GM10266 (cell line): ENCODE measurements at regions not wholly inside any gene's neighbourhood (a gene's known extent, or its start where the extent isn't known, plus 50 kb on each side); places are given as distances from the start of the nearest gene placed in this dataset.

Experiments used
- DNase-seq: peaks from one replicate; pipeline ENCODE4 v3.0.0; 2012; ENCODE audit errors: extremely low spot score
- TF ChIP-seq, protein P1 (sequence below): IDR thresholded peaks from 2 replicates; pipeline ENCODE4 v1.5.1; 2012; ENCODE audit warnings: mild to moderate bottlenecking, low read depth; ENCODE audit not compliant: control insufficient read depth, insufficient read depth; ENCODE audit errors: missing control alignments

DNA sequence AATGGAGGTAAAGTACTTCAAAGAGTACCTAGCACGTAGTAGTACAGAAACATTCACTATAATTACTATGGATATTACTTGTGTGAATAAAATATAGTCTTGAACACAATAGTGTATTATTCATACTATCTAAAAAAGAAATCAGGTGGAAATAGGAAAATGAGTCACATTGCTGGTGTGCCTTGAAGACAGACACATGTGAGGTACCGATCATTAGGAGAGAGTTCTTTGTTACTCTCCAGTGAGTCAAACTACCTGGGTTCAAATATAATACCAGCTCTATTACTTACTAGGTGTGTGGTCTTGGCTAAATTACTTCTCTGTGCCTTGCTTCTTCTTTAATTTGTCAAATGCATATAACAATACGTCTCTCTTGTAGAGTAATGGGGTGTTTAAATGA lies 50.8 kb upstream of the BEND6 start:
- DNase-seq: no peak

DNA sequence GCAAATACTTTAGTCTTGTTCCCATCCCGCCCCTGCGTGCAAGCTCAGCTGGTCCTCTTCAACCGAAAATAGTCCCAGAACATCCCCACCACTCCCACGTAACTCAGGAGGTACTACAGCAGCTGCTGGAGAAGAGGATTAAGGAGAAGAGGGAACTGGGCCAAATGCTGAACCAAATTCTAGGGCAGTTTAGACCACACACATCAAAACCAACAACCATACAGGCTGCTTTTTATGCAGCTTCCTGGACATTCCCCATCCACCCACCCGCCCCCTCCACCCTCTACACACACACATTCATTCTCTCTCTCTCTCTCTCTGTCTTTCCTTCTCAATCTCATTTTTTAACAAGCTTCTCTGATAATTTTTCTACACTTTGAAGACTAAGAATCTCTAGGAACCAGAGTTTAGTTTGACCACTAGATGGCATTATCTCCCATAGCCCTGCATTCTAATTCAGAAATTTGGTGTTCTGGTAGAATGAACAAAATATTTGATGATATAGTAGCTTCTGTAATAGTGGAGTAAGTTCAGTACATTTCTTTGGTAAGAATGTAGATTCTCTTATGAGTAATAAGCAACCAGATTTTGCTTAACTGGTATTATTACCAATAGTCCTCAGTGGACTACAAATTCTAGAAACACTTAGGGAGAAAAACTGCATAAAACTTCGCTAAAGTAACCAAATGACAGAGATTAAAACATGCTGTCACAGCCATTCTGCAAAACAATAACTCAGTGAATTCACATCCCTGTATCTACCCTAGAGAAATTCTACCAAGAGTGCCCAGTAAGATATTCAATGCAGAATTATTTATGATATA lies 52.1 kb upstream of the BEND6 start:
- TF ChIP-seq, protein P1, sequence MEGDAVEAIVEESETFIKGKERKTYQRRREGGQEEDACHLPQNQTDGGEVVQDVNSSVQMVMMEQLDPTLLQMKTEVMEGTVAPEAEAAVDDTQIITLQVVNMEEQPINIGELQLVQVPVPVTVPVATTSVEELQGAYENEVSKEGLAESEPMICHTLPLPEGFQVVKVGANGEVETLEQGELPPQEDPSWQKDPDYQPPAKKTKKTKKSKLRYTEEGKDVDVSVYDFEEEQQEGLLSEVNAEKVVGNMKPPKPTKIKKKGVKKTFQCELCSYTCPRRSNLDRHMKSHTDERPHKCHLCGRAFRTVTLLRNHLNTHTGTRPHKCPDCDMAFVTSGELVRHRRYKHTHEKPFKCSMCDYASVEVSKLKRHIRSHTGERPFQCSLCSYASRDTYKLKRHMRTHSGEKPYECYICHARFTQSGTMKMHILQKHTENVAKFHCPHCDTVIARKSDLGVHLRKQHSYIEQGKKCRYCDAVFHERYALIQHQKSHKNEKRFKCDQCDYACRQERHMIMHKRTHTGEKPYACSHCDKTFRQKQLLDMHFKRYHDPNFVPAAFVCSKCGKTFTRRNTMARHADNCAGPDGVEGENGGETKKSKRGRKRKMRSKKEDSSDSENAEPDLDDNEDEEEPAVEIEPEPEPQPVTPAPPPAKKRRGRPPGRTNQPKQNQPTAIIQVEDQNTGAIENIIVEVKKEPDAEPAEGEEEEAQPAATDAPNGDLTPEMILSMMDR: peak; percentile 73

More for the DNA sequence above, 50.8 kb upstream of the BEND6 start:
- TF ChIP-seq, protein P1: no peak

DNA sequence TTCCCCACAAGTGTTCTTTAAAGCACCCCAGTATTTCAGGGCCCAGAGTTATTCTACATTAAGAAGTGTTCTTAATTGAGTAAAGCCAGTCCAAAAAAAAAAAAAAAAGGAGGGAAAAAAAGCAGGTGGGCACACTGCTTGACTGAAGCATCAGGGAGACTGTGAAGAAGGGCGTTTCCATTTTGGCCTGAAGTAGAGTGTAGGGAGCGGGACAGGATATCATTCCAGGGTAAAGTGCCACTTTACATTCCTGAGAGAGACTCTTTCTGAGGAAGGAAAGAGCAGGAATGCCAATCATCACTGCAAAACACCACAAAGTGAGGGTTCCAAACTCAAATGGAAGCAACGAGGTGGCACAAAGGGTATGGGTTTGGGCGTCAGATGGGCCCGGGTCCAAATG lies 54.1 kb upstream of the BEND6 start:
- TF ChIP-seq, protein P1: no peak
- no peak for DNase-seq

More for the DNA sequence above, 52.1 kb upstream of the BEND6 start:
- peak; percentile 53 for DNase-seq

DNA sequence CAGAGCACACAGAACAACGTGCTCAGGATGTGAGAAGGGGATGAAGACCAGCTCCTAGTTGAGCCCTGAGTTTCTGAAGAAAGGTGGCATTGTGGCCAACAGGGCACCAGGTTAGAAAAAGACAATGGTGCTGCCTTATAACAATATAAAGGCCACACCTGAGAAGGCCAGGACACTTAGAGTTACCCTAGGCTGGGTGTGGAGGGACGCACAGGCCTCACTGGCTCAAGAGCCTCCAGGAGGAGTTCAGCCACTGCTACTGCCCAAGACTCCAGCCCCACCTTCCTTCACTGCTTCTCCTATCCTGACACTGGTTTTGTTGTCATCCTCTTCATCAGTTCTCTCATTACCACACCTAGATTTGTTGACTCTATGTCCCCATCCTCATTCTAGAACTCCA lies 55.2 kb upstream of the BEND6 start:
- TF ChIP-seq, protein P1: no peak
- DNase-seq: no peak

DNA sequence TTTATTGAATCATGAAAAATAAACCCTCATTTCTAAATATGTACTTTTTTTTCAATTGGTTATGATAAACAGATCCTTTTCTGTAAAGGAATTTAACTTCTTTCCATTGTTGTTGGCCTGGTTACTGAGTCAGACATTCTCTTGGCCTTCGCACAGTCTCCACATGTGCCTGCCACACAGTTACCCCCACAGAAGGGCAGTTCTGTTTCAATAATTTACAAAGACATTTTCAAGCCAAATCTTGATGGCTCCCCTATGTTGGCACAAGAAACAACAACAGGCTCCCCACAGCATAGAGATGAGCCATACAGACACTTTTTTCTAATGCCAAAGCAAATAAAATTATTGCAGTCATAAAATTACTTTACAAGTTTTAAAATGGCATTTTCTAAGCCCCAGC lies 55.6 kb upstream of the BEND6 start:
- TF ChIP-seq, protein P1: no peak
- DNase-seq: no peak

DNA sequence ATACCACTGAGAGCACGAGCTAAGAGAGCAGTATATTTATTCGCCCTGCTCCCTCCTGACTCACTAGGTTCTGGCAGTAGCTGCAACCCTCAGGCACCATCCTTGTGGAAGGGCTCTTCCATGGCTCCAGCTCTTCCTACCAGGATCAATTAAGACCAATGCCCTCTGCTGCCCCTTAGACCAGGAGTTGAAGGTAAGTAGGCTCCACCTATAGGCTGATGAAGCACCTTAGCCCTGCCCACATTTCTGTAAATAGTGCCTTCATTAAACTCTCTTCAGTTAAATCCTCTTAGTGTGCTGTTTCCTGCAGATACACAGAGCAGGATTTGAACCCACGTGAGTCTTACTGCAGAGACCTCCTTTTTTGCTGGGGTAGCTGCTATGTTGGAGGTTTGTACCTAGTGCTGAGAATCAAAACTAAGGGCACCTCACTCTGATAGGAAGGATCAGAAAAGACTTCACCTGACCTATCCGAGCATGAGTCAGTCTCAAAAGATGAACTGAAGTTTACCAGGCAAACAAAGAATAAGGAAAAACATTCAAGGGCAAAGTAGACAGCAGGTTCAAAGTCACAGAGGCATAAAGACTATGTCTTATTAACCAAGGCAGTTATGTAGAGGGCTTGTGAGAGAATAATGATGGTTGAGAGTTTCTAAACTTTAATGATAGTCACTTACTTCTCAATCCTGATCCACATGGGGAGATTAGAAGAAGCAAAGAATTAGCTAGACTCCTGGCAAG lies 56.9 kb upstream of the BEND6 start:
- DNase-seq: no peak
- TF ChIP-seq, protein P1: no peak

DNA sequence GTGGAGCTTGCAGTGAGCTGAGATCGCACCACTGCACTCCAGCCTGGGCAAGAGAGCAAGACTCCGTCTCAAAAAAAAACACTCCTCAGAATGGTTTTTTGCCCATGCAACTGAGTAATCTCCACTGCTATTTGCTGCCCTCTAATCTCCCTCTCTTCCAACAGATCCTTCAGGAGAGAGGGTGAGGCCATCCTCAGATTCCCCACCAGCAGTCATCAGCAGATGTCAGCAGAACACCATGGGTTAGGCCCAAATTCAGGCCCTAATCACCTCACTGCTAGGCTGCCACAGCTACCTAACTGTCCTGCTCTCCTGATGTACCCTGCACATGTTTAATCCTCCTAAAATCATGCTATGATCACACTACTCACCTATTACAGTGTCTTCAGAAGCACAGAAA lies 63.2 kb upstream of the BEND6 start:
- TF ChIP-seq, protein P1: peak; percentile 31
- DNase-seq: peak; percentile 22
